Heart left ventricle (tissue), 16 donors: ENCODE measurements at regions not wholly inside any gene's neighbourhood (a gene's known extent, or its start where the extent isn't known, plus 50 kb on each side); places are given as distances from the start of the nearest gene placed in this dataset.

Experiments
- ATAC-seq, 4 donors: fragments of 200-7000 bp; cut with Tn5 transposase; one replicate each; pipeline ENCODE4 v1.9.1; 2020 to 2022; ENCODE audit warnings: moderate library complexity in 4 of 4, mild to moderate bottlenecking in 3 of 4, moderate number of reproducible peaks in 1 of 4
- DNase-seq, 5 donors: peaks; one replicate each; pipeline ENCODE4 v3.0.0-alpha.2; 2020
- H3K27ac ChIP-seq, 12 donors: fragments of 200-600 bp; sonication (generic) in 4 of 12; one replicate each; pipeline versions ENCODE4 v1.5.0 to v1.8.0; 2016 to 2022; ENCODE audit warnings: mild to moderate bottlenecking in 2 of 12
- H3K27me3 ChIP-seq, 9 donors: fragments of 200-600 bp; sonication (generic) in 2 of 9; one replicate each; pipeline versions ENCODE4 v1.5.1 to v1.8.0; 2016 to 2022; ENCODE audit warnings: mild to moderate bottlenecking in 3 of 9
- H3K36me3 ChIP-seq, 9 donors: fragments of 200-600 bp; sonication (generic) in 2 of 9; one replicate each; pipeline versions ENCODE4 v1.5.0 to v1.8.0; 2018 to 2022; ENCODE audit warnings: mild to moderate bottlenecking in 2 of 9
- H3K4me1 ChIP-seq, 12 donors: fragments of 200-600 bp; sonication (generic) in 4 of 12; one replicate each; pipeline versions ENCODE4 v1.5.0 to v1.8.0; 2016 to 2022; ENCODE audit warnings: mild to moderate bottlenecking in 3 of 12
- H3K4me3 ChIP-seq, 12 donors: fragments of 200-600 bp; sonication (generic) in 4 of 12; one replicate each; pipeline versions ENCODE4 v1.5.0 to v1.8.0; 2017 to 2022; ENCODE audit warnings: mild to moderate bottlenecking in 9 of 12, moderate library complexity in 4 of 12
- H3K9me3 ChIP-seq, 12 donors: fragments of 200-600 bp; sonication (generic) in 4 of 12; one replicate each; pipeline versions ENCODE4 v1.5.0 to v1.8.0; 2016 to 2022; ENCODE audit warnings: mild to moderate bottlenecking in 1 of 12
- CTCF ChIP-seq, 12 donors: fragments of 200-600 bp; sonication (generic) in 4 of 12; IDR thresholded peaks; one replicate each; pipeline versions ENCODE4 v1.5.0 to v1.8.0; 2018 to 2022; ENCODE audit warnings: antibody characterized with exemption in 12 of 12, mild to moderate bottlenecking in 5 of 12
- POLR2A ChIP-seq, 2 donors: fragments of 450-650 bp; IDR thresholded peaks; one replicate each; pipeline ENCODE4 v1.6.1; 2017; ENCODE audit warnings: antibody characterized with exemption in 2 of 2, mild to moderate bottlenecking in 2 of 2, moderate library complexity in 2 of 2
- WGBS, 4 donors: extraction: QIAGEN DNeasy Blood & Tissue Kit in 2 of 4; methylation state at CpG; one replicate each; pipeline versions ENCODE4 v1.1.5 to v1.1.7; 2013 to 2018; 5-methylcytosine and 5-hydroxymethylcytosine counted together
- intact Hi-C, 10 donors: fragments of 100-400 bp; cut with DNase I; formaldehyde crosslinking; loops; one replicate each; pipeline versions ENCODE4 v1.11.1 to v1.14.2; 2022
- donor health status: ischemic (EF 13 %, LVEDD 7.1; RV severe dilation, severe dysfunction).
- donor health status: healthy with polysubstance abuse.
- donor health status: DM: no; HTN: yes; CAD: no.
- donor health status: DM: no; HTN: no; CAD: no.
- donor health status: ischemic (EF 25% LVEDD 6.9; RV normal size, moderate dysfunction).
- donor health status: ischemic (EF 25% LVEDD 5.7; RV mildly dilated, moderate dysfunction).
- donor health status: healthy.
- donor health status: DM: yes; HTN: yes; CAD: no.
- donor health status: ischemic (EF 35%, LVEDD 5.7; RV mildly dilated, moderate dysfunction).
- donor health status: nonischemic (EF 11% LVEDD 7.7; RV severe dilation, severe dysfunction).
- donor health status: DM: yes; HTN: yes; CAD: no.
- donor health status: PGD.
- donor health status: ischemic (EF 29% LVEDD 5.4; RV normal size, mild dysfunction).
- donor health status: nonischemic (EF 23%, LVEDD 6.1; RV moderate dilation, normal function).

GRCh38 chr10:9796564-9796963 is 1221.1 kb upstream of the CELF2 start:
- H3K9me3 ChIP-seq: no peaks in the 10 kb centered on the region
- peaks cover 0 to 11% (median 1%) of the 10 kb centered on the region in 12 donors for H3K4me1 ChIP-seq
- no peaks in the 10 kb centered on the region for H3K36me3 ChIP-seq
- no peak overlapping the region for H3K4me3 ChIP-seq
- no peaks in the 10 kb centered on the region for H3K27me3 ChIP-seq
- DNase-seq (no peak), ATAC-seq (no peak)
- intact Hi-C loops: no loop called here
- no peak for TF ChIP-seq CTCF (IDR thresholded peaks at IDR 0.05)
- TF ChIP-seq POLR2A (IDR thresholded peaks at IDR 0.05): no peak
- WGBS, 4 donors: 31 to 35% (median 34%) methylated on average over 3 of the region's 3 CpGs
- H3K27ac ChIP-seq: no peak overlapping the region

GRCh38 chr10:9800011-9800410 is 1217.7 kb upstream of the CELF2 start:
- H3K9me3 ChIP-seq: no peaks in the 10 kb centered on the region
- H3K36me3 ChIP-seq: no peaks in the 10 kb centered on the region
- H3K27ac ChIP-seq: no peak overlapping the region
- intact Hi-C loops: no loop called here
- no peak overlapping the region for H3K4me3 ChIP-seq
- TF ChIP-seq CTCF (IDR thresholded peaks at IDR 0.05) (no peak), POLR2A (IDR thresholded peaks at IDR 0.05) (no peak)
- H3K4me1 ChIP-seq: peaks cover 0 to 11% (median 1%) of the 10 kb centered on the region in 12 donors
- 63 to 75% (median 66%) methylated on average over 1 of the region's 1 CpG for WGBS, 4 donors
- DNase-seq (no peak), ATAC-seq (no peak)
- H3K27me3 ChIP-seq: no peaks in the 10 kb centered on the region

- intact Hi-C loops: no loop called here
- Histone ChIP-seq H3K4me1 (peaks cover 0 to 11% (median 1%) of the 10 kb centered on the region in 12 donors), H3K27me3 (no peaks in the 10 kb centered on the region), H3K27ac (no peak overlapping the region), H3K9me3 (no peaks in the 10 kb centered on the region), H3K36me3 (no peaks in the 10 kb centered on the region), H3K4me3 (no peak overlapping the region)
- 79 to 86% (median 83%) methylated on average over 2 of the region's 2 CpGs for WGBS, 4 donors
- TF ChIP-seq CTCF (IDR thresholded peaks at IDR 0.05) (no peak), POLR2A (IDR thresholded peaks at IDR 0.05) (no peak)
- DNase-seq (no peak), ATAC-seq (no peak)
Observed at GRCh38 chr10:9800571-9800970, 1217.1 kb upstream of the CELF2 start.

- H3K27ac ChIP-seq: no peak overlapping the region
- no peaks in the 10 kb centered on the region for H3K9me3 ChIP-seq
- ATAC-seq (no peak), DNase-seq (no peak)
- H3K36me3 ChIP-seq: no peaks in the 10 kb centered on the region
- WGBS, 4 donors: 24 to 44% (median 37%) methylated on average over 4 of the region's 4 CpGs
- TF ChIP-seq POLR2A (IDR thresholded peaks at IDR 0.05) (no peak), CTCF (IDR thresholded peaks at IDR 0.05) (no peak)
- no peaks in the 10 kb centered on the region for H3K4me1 ChIP-seq
- H3K27me3 ChIP-seq: no peaks in the 10 kb centered on the region
- intact Hi-C loops: no loop called here
- no peak overlapping the region for H3K4me3 ChIP-seq
Observed at GRCh38 chr10:9807846-9808245, 1209.8 kb upstream of the CELF2 start.
